ENCODE measurements at regions not wholly inside any gene's neighbourhood (a gene's known extent, or its start where the extent isn't known, plus 50 kb on each side); places are given as distances from the start of the nearest gene placed in this dataset.

- TF ChIP-seq, protein P1, sequence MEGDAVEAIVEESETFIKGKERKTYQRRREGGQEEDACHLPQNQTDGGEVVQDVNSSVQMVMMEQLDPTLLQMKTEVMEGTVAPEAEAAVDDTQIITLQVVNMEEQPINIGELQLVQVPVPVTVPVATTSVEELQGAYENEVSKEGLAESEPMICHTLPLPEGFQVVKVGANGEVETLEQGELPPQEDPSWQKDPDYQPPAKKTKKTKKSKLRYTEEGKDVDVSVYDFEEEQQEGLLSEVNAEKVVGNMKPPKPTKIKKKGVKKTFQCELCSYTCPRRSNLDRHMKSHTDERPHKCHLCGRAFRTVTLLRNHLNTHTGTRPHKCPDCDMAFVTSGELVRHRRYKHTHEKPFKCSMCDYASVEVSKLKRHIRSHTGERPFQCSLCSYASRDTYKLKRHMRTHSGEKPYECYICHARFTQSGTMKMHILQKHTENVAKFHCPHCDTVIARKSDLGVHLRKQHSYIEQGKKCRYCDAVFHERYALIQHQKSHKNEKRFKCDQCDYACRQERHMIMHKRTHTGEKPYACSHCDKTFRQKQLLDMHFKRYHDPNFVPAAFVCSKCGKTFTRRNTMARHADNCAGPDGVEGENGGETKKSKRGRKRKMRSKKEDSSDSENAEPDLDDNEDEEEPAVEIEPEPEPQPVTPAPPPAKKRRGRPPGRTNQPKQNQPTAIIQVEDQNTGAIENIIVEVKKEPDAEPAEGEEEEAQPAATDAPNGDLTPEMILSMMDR (IDR thresholded peaks at IDR 0.05; ENCODE audit: control insufficient read depth, insufficient read depth, low read depth, low read length, missing control alignments): no peak
- no peak for DNase-seq (ENCODE audit: low read depth)
- no peak overlapping the region for H3K4me3 ChIP-seq (ENCODE audit: control insufficient read depth, low read depth, low read length)
Observed at GRCh38 chr12:112575559-112576067, 156.9 kb downstream of the PTPN11 start.

GRCh38 chr12:112577473-112578329 lies 159.0 kb downstream of the PTPN11 start:
- no peak overlapping the region for H3K4me3 ChIP-seq (ENCODE audit: control insufficient read depth, low read depth, low read length)
- TF ChIP-seq, protein P1 (IDR thresholded peaks at IDR 0.05; ENCODE audit: control insufficient read depth, insufficient read depth, low read depth, low read length, missing control alignments): no peak
- no peak for DNase-seq (ENCODE audit: low read depth)

- DNase-seq (ENCODE audit: low read depth): no peak
- TF ChIP-seq, protein P1 (IDR thresholded peaks at IDR 0.05; ENCODE audit: control insufficient read depth, insufficient read depth, low read depth, low read length, missing control alignments): no peak
Observed at GRCh38 chr12:112584266-112584722, 165.5 kb downstream of the PTPN11 start.

DNA sequence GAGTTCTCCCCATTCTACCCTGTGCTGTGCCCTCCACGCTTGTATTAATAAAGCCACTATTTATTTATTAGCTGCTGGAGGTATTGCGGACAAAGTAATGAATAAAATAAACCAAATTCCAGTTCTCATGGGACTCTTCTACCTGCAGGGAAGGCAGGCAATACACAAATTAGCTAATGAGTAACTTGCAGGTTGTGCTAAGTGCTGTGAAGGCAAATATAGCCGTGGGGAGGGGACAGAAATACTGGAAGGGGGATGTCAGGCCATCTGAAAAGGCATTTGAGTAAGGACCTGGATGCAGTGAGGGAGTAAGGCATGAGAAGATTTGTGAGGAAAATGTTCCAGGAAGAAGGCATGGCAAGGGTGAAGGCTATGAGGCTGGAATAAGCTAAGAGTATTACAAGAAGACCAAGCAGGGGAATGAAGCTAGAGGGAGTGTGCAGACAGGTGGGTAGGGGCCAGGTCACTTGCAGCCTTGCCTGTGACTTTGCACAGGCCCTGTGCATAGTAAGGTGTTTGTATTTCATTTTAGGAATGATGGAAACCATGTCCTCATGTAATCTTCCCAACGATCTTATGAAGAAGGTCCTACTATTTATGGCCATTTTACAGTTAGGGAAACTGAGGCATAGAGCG lies 167.5 kb downstream of the PTPN11 start:
- H3K4me3 ChIP-seq (ENCODE audit: control insufficient read depth, low read depth, low read length): no peak overlapping the region
- TF ChIP-seq, protein P1 (IDR thresholded peaks at IDR 0.05; ENCODE audit: control insufficient read depth, insufficient read depth, low read depth, low read length, missing control alignments): no peak
- DNase-seq (ENCODE audit: low read depth): no peak

More at GRCh38 chr12:112584266-112584722, 165.5 kb downstream of the PTPN11 start:
- no peak overlapping the region for H3K4me3 ChIP-seq (ENCODE audit: control insufficient read depth, low read depth, low read length)

GRCh38 chr12:112589275-112589674 lies 170.5 kb downstream of the PTPN11 start:
- no peak for DNase-seq (ENCODE audit: low read depth)
- H3K4me3 ChIP-seq (ENCODE audit: control insufficient read depth, low read depth, low read length): no peak overlapping the region
- TF ChIP-seq, protein P1 (IDR thresholded peaks at IDR 0.05; ENCODE audit: control insufficient read depth, insufficient read depth, low read depth, low read length, missing control alignments): no peak

DNA sequence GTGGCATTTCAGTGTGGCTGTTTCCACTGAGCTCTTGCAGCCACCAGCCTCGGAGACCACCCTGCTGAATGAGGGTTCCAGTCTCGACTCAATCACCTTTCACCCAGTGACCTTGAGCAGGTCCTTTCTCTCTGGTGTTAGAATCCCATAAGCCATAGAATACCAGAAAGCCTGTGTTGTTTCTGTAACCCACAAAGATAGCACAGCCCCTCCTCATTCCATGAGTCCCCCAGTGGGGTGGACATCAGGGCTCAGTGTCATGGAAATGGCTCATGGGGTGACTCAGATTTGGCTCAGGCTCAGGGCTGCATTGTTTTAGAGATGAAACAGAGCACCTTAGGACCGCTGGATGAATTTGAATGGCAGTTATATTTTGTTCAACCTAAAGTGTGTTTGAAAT lies 171.5 kb downstream of the PTPN11 start:
- no peak overlapping the region for H3K4me3 ChIP-seq (ENCODE audit: control insufficient read depth, low read depth, low read length)
- no peak for DNase-seq (ENCODE audit: low read depth)
- TF ChIP-seq, protein P1 (IDR thresholded peaks at IDR 0.05; ENCODE audit: control insufficient read depth, insufficient read depth, low read depth, low read length, missing control alignments): no peak
